Right kidney (tissue), 1 donor: ENCODE measurements at regions not wholly inside any gene's neighbourhood (a gene's known extent, or its start where the extent isn't known, plus 50 kb on each side); places are given as distances from the start of the nearest gene placed in this dataset.

ENCODE experiments used
- DNase-seq: peaks from one replicate; pipeline ENCODE4 v3.0.0-alpha.2; 2016

GRCh38 chr19:28350673-28351072 lies 862.3 kb downstream of the UQCRFS1 start:
- no peak for DNase-seq

DNA sequence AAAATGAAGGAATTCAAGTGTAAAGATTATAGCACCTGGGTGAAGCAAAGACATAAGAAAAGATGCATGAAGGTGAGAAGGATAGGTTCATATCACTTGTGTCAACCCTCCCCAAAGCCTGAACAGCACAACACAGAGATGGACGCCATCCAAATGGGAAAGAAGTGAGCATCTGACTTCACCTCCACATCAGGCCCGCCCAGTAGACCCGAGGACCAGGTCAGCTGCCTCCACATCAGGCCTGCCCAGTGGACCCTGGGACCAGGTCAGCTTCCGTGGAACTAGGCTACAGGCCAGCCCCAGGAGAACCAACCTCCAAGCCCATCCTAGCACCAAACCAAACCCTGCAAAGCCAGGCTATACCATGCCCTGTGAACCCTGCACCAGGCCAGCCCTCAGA lies 862.9 kb downstream of the UQCRFS1 start:
- DNase-seq, result no peak

GRCh38 chr19:28349604-28350003 lies 863.3 kb downstream of the UQCRFS1 start:
- DNase-seq, result no peak

DNA sequence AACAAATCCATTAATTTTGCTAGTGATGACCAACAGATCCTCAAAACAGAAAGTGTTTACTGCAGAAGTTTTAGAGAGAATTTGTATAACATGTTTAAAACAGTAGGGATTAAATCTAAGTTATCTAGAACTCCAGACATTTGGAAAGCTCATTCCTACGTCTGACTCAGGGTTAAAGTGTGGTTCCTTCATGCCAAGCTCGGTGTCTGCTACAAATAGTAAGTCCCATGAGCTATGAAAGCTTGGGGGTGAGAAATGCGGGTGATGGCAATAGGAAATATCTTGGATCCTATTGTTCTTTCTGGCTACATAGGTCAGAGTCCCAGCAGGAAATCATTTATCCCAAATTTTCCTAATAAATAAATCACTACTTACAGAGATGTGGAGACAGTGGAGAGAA lies 867.1 kb downstream of the UQCRFS1 start:
- no peak for DNase-seq

- no peak for DNase-seq
Observed at GRCh38 chr19:28341810-28342350, 871.1 kb downstream of the UQCRFS1 start.

- DNase-seq, result no peak
Observed at GRCh38 chr19:28334419-28334818, 878.5 kb downstream of the UQCRFS1 start.

DNA sequence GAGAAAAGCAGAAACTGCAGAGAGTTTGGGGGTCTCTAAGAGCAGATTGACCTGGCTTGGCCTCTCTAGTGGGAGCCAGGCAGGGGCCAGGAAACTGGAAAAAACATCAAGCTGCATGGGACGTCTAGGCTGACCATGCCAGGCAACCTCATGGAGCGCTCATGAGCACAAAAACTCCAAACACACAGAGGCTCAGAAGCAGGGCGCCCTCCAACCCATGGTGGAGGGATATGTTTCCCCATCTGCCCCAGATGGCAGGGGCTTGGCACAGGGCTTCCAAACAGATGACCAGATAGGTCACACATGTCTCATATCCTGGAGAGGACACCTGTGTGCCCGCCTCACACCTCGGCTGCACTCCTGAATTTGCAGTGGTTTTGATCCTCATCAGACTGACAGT lies 879.0 kb downstream of the UQCRFS1 start:
- no peak for DNase-seq

GRCh38 chr19:28332886-28333285 lies 880.1 kb downstream of the UQCRFS1 start:
- DNase-seq, result no peak

- no peak for DNase-seq
Observed at GRCh38 chr19:28332351-28332750, 880.6 kb downstream of the UQCRFS1 start.

- no peak for DNase-seq
Observed at GRCh38 chr19:28331596-28331995, 881.4 kb downstream of the UQCRFS1 start.

DNA sequence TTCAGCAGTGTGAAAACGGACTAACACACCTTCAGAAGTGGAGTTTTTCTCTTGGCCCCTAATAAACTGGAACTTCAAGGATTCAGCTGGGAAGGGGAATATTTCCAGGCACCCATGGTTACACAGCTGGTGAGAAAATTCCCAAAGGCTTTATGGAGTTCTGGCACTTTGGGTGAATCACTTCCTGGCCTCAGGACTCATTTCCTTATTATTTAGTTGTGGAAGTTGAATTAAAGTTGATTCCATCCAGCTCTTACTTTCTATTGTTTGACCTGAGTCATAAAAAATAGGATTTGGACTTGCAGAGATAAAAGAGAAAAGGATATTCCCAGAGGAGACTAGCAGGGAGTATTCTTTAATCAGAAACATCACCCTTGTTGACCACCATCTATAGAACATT lies 882.1 kb downstream of the UQCRFS1 start:
- no peak for DNase-seq

DNA sequence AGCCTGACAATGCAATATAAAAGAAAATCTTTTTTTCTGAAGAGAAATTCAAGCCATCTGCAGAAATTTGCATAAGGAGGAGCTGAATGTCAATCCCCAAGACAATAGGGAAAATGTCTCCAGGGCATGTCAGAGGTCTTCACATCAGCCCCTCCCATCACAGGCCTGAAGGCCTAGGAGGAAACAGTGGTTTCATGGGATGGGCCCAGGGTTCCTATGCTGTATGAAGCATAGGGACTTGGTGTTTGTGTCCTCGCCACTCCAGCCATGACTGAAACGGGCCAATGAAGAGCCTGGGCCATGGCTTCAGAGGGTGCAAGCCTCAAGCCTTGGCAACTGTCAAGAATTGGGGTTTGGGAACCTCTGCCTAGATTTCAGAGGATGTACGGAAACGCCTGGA lies 883.5 kb downstream of the UQCRFS1 start:
- no peak for DNase-seq

GRCh38 chr19:28327905-28328304 lies 885.0 kb downstream of the UQCRFS1 start:
- DNase-seq, result no peak

- no peak for DNase-seq
Observed at GRCh38 chr19:28326746-28327145, 886.2 kb downstream of the UQCRFS1 start.

DNA sequence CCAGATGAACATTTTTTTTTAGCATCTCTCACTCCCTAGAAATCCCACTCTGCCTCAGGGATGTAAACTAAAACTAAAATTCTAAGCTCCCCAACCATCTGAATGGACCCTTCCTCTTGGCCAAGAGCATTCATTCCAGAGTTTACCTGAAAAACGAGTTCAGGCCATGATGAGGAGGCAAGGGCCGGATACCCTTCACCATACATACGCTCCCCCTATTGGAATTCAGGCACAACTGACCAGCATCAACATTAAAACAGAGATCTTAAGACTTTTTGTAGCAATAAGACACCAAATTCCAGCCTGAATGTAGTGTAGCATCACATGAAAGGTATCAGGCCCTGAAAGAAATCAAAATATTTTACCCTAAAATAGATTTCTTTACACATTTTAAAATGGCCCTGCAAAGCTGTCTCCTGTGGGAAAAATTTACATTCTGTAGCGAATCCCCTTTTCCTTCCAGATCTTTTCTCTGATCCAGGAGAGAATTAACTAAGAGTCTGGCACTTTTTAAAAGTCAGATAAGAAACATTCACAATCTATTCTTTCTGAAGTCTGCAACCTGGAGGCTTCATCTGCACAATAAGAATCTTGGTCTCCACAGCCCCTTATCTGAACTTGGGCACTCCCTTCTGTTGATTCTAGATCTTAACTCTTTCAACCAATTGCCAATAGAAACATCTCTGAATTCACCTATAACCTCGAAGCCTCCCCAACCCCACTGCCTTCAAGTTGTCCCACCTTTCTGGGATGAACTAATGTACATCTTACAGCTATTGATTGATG lies 888.5 kb downstream of the UQCRFS1 start:
- no peak for DNase-seq

DNA sequence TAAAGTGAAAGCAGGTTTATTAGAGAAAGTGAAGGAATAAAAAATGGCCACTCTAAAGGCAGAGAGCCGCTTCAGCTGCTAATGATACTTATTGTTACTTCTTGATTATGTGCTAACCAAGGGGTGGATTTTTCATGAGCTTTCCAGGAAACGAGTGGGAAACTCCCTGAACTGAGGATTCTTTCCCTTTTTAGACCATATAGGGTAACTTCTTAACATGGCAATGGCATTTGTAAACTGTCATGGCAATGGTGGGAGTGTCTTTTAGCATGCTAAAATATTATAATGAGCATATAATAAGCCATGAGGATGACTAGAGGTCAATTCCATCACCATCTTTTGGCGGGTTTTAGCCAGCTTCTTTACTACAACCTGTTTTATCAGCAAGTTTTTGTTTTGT lies 890.0 kb downstream of the UQCRFS1 start:
- no peak for DNase-seq

DNA sequence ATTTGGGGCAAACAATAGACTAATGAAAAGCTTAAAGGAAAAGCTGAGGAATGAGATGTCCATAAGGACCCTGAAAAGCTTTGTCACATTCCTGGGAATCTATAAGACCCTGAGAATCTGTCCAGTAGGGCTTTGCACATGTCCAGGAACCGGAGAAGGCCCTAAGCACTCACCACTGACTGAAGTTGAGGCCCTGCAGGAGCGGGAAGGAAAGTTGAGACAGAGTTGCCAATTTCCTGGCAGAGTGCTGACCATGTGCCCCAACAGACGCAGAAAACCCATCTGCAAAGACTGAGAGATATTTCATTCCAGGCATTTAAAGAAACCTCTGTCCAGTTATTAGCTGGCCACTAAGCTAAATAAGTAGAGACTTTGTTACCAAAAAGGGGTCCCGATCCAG lies 890.5 kb downstream of the UQCRFS1 start:
- no peak for DNase-seq

- no peak for DNase-seq
Observed at GRCh38 chr19:28319918-28320317, 893.0 kb downstream of the UQCRFS1 start.

DNA sequence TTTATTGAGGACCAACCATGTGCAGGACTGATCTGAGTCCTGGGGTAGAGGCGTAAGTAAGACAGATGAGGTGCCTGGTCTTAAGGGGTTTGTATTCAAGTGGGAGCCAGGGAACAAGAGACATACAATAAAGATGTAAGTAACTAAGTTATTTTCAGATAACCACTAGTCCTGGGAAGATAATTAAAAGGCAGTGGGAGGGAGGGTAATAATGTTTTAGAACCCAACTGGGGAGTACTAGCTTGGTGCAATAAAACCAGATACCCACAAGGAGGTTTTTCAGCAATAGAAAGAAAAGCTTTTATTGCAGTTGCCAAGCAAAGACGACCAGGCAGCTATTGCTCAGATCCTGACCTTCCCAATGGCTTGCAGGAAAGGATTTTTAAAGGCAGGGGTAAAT lies 893.7 kb downstream of the UQCRFS1 start:
- no peak for DNase-seq

DNA sequence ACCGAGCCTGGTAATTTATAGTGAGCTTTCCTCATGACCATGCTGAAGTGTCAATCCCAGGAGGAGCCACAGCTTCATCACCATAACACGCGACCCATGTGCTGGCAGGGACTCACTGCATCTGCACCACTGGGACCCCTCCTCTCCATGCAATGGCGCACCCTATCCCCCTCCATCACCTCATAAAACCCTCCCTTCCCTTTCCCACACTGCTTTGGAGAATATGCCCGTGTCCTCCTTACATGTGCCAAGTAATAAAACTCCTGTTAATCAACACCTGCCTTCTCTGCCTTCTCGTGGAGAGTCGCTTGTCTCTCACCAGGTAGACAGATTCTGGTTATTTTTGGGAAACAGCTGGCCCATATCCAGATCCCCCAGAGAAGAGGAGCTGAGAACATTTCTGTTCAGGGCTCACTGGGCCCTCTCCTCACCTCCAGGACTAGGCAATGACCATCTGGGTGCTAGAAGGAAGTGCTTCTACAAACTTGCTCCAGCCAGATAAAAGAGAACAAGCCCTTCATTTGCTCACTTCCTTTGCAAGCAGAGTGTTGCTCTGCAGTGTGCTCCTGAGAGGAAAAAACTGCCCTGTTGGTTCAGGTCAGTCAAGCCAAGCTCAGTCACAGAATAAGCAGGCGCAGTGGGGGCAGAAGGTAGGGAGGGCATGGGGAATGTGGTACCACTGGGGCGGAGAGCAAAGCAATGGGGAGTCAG lies 894.3 kb downstream of the UQCRFS1 start:
- no peak for DNase-seq

DNA sequence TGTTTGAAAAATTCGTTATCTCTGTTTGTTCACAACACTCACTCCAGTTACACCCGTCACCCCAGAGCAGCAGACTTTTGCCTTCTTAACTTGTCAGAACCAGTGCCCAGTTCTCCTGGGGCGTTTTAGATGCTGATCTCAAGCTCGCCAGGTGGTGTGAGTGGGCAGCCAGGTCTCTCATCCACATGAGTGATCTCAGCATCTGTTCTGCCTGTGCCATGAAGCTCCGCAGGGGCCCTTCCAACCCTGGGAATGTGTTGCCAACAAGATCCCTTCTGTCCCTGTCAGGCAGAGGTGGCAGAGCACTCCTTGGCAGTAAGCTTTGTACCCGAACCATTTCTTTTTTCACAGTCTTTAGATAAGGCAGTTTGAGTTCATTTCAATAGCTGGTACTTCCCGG lies 896.5 kb downstream of the UQCRFS1 start:
- no peak for DNase-seq

DNA sequence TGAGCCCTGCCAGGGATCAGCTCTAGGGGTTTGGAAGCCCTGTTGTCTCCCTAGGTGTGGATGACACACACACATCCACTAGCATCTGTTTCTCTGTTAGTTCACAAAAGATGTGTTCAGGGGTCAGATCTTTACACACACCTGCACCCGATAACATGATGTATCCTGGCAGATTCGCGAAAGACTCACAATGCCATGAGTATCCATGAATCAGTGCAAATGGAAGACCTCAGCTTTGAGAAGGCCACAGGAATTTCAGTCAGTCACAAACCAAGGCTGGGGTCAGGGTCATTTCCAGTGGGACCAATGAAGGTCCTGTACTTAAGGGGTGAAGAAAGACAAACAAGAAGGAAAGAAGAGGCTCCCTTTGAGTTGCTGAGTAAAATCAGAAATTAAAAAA lies 898.2 kb downstream of the UQCRFS1 start:
- no peak for DNase-seq

DNA sequence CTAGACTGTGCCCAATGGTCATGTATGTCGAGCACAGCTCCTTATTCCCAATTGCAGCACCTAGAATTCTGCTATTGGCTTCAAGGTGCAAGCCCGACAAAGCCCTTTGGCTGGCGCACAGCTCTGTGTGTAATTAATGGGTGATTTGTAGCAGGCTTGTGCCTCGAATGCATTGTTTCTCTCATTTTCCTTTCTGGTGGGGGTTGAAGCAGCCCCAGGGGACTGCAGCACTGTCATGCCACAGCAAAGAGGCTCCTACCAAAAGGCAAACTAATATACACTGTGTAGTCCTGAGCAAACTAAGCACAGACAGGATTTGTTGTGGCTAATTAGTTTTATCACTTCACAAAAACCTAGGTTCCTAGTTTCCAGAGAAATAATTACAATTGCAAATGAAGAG lies 898.7 kb downstream of the UQCRFS1 start:
- DNase-seq, result no peak

- DNase-seq, result no peak
Observed at GRCh38 chr19:28313633-28314032, 899.3 kb downstream of the UQCRFS1 start.
